Astrocyte (in vitro differentiated cells and primary cell): ENCODE measurements at regions not wholly inside any gene's neighbourhood (a gene's known extent, or its start where the extent isn't known, plus 50 kb on each side); places are given as distances from the start of the nearest gene placed in this dataset.

Experiments used
- EZH2 ChIP-seq: IDR thresholded peaks from 2 replicates; pipeline ENCODE4 v1.6.1; 2012; ENCODE audit warnings: mild to moderate bottlenecking, low read length, inconsistent platforms; ENCODE audit not compliant: insufficient read depth
- TF ChIP-seq, protein P1 (sequence below): IDR thresholded peaks from 2 replicates; pipeline ENCODE4 v1.5.1; 2011; ENCODE audit warnings: low read depth, mild to moderate bottlenecking, inconsistent platforms, low read length, moderate library complexity; ENCODE audit not compliant: insufficient read depth

DNA sequence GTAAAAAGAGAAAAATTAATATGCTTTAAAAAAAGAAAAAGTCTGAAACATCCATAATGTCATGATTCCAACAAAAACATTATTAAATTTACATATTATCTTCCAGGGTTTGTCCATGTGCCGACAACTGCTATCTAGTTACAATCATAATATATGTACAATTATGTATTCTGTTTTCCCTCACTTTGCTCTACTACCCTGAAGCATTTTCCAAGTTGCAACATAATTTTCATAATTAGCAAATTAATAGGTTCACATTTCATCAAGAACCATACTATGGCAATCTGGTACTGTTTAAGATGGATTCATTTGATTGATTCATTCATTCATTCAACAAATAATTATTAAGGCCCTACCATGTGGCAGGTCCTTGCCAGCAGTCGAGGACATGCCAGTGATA, 128.9 kb upstream of the LEF1 start:
- TF ChIP-seq, protein P1, sequence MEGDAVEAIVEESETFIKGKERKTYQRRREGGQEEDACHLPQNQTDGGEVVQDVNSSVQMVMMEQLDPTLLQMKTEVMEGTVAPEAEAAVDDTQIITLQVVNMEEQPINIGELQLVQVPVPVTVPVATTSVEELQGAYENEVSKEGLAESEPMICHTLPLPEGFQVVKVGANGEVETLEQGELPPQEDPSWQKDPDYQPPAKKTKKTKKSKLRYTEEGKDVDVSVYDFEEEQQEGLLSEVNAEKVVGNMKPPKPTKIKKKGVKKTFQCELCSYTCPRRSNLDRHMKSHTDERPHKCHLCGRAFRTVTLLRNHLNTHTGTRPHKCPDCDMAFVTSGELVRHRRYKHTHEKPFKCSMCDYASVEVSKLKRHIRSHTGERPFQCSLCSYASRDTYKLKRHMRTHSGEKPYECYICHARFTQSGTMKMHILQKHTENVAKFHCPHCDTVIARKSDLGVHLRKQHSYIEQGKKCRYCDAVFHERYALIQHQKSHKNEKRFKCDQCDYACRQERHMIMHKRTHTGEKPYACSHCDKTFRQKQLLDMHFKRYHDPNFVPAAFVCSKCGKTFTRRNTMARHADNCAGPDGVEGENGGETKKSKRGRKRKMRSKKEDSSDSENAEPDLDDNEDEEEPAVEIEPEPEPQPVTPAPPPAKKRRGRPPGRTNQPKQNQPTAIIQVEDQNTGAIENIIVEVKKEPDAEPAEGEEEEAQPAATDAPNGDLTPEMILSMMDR: no peak
- no peak for TF ChIP-seq EZH2
